Stimulated activated CD4-positive, alpha-beta T cell treated with anti-CD3 and anti-CD28 coated beads, Interleukin-2, amount 100 ng/mL, for 48 hours (primary cell): ENCODE measurements at regions not wholly inside any gene's neighbourhood (a gene's known extent, or its start where the extent isn't known, plus 50 kb on each side); places are given as distances from the start of the nearest gene placed in this dataset.
"Not testable (repeated sequence)": the region's sequence is repeated elsewhere in the genome, so short reads cannot be mapped to it uniquely, and the experiment has no call there.

Source experiments
- DNase-seq, 2 donors: peaks; one replicate each; pipeline ENCODE4 v3.0.0-alpha.2; 2020

DNA sequence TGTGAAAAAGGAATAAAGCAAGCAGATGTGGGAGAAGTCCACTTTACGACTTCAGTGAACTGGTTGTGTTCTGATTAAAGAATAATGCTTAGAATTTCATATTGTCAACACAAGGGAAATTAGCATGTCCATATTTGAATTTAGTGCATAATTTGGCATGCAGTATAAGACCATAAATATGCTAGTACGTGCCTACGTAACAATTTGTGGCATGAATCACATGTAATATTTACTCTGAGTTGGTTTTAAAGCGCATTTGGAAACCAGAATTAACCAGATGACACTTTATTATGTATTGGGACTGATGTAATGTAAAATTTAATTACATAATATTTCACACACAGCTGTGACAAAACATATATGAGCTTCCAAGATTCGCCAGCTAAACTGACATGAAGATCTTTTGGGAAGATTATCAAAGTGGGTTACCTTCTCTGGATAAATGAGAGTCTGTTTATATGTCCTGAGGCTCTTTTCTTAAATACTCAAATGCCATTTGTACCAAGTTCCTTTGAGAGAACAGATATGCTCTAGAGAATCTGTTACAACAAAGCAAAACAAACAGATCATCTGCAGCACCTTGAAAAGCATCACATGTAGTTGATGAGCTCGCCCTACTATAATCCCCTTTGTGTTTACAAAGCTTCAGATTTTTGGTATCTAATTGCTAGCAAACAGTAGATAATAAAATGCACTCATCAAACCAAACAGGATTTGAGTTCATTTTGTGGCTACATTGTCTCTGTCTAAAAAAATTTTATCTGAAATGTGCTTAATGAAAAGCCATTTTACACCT is 1468.6 kb downstream of the CDH11 start:
- no peak for DNase-seq

DNA sequence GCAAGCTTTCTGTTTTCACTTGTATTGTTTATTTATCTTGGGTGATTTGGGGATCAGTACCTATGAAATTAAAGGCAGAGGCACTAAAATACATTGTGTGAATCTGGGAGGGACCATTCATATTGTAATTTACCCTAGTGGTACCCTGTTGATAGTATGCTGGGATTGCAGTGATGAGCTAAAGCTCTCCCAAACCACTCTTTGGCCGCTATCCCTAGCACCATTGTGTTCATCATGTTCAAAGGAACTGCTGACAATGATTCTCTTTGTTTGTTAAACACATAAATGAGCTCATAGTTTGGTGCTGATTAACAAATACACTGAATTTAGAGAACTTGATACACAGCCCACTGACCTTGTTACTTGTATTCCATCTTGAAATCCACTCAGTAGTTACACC is 1469.8 kb downstream of the CDH11 start:
- no peak for DNase-seq

DNA sequence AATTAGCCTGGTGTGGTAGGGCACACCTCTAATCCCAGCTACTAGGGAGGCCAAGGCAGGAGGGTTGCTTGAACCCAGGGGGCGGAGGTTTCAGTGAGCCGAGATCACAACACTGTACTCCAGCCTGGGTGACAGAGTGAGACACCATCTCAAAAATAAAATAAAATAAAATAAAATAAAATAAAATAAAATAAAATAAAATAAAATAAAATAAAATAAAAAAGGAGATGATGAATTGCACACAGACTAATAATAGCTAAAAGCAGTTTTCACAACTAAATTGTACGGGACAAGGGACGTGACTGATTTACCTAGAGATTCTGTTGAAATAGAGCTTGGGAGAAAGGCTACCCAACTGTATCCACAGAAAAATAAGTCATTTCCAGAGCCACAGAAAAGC is 1471.3 kb downstream of the CDH11 start:
- DNase-seq = no peak

DNA sequence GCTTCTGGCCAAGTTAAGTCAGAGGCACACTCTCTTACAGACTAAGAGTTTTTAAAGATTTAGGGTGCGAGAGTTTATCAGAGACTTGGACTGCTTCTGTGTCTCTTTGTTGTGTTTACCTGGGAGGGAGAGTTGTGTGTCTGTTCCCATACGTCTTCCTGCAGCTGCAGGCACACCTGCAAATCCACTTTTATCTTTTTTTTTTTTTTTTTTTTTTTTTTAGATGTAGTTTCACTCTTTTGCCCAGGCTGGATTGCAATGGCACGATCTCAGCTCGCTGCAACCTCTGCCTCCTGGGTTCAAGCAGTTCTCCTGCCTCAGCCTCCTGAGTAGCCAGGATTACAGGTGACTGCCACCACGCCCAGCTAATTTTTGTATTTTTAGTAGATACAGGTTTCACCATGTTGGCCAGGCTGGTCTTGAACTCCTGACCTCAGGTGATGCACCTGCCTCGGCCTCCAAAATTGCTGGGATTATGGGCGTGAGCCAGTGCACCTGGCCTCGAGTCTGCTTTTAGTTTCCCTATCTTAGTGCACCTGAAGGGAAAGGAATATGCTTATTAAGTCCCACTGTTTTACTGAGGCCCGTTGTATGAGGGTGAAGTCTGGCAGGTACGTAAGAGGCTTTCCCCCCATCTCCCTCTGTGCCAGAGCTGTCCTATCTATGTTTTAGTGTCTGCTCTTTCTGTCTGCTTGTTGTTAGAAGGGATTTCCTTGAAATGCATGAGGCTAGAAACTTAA is 1488.0 kb downstream of the CDH11 start:
- DNase-seq = not testable (repeated sequence)

DNA sequence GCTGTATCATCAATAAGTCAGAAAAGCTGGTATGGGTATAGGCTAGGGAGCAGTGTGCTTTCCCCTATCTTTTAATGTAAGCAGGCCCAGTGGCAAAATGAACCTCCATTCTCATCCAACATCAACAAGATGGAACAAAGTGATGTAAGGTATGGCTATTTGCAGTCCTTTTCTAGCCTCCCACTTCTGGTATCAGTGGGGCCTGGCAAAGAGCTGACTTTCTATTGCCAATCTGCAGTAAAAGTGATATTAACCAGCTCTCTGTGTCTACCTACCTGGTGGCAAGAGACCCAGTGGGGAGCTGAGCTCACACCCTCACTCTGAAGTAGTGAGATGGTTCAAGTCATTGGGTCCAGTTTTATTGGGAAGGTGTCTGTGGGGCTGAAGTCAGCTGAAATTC is 1492.6 kb downstream of the CDH11 start:
- DNase-seq = no peak

DNA sequence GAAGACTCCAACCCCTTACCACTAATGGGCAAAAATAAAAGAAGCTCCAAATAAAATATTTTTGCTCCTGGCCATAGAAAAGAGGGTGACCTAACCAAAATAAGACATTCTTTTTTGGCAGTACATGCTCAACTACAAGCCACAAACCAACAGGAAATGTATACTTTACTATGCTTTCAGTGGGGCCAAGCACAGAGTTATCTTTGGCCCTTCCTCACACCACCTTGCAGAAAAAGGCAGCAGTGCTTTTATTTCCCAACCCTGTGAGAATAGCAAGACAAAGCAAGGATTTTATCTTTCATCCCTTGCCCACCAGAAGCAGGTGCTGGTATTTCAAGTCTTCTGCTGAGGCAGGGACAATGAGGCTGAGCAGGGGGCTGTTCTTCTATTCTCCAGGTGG is 1493.1 kb downstream of the CDH11 start:
- DNase-seq = no peak

DNA sequence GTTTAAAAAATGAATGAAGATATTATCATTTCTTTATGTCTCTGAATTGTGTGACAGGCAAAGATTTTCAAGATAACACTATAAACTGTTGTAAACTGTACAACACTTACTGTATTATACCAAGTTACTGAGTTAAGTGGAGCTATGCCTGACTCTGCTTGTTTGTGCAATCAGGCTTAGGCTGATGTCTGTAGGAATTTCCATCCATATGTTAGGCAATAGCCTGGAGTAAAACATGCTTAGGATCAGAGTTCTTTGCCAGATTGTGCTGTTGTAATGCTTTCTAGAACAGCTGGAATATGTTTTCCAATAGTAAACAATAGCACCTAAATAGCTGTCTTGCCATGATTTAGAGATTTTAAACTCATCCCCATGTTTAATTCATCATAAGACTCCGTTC is 1496.7 kb downstream of the CDH11 start:
- DNase-seq = no peak

DNA sequence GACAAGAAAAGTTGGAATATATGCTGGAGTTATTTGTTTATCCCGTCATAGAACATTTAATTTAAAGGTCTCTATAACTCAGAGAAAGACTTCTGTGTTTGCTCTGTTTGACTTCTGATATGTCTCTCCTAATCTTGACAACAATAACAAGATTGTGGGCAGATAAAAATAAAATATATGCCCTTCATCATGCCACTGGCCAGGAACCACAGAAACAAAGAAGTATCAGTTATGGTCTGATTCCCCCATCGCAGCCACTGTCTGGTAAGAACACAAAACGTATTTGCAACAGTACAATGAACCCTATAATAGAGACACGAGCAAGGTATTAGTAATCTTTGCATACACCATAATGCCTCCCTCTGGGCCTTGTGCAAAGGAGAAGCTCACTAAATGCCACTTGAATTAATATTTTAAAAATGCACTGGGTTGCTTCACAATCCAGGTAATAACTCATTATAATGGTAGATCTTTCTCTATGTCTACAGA is 1498.3 kb downstream of the CDH11 start:
- no peak for DNase-seq

DNA sequence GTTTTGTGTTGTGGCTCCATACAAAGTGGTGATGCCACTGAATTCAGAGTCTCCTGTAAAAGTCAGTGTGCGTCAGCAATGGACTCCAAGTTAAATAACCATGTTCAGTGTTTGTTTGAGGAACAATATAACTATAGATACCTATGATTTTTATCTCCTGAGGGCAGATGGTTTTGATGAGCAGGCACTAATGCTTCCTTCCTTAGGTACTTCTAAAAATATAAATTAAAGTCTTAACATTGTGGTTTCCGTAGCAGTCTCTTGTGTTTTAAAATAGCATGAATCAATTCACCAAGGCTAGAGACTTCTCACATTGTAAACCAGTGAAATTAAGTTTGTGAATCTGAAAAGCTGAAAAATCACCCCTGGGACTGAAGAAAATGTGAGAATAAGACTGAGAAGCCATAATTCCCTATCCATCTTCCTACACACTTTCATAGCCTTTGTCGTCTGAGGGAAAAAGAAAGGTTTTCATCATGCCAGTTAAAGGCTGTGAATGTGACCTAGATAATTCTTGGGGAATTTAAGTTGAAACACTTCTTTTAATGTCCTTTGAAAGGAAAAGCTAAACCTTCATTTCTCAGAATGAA is 1502.9 kb downstream of the CDH11 start:
- DNase-seq = no peak

DNA sequence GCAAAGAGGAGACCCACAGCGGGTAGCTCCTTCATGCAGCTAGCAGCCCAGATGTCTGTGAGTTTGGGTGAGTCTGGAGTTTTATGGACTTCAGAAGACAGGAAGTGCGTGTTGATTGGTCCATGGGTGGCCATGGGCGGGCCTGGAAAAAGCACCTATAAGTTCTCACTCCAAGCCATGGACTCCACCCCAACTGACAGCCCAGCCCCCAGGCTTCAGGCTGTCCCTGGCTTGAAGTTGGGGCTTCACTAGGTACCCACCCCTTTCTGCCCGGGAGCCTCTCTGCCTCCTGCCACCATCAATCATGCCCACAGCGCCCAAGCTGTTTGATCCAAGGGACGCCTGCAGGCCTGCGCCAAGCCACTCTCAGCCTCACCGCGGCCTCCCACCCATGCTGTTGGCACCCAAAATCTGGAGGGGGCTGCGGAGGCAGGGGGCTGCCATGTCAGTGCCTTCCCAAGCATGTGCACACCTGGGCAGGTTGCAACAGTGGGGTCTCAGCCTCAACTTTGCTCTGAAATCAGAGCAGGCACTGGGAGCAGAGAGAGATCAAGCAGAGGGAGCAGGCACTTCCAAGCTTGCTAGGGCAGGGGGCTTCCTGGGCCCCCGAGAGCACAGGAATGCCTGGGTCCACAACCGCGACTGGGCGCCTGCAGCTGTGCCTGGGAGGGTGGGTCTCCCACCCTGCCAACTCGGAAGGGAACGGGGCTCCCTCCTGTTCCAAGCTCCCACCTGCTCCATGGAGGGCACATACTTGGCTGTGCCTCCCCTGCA is 1503.7 kb downstream of the CDH11 start:
- no peak for DNase-seq

DNA sequence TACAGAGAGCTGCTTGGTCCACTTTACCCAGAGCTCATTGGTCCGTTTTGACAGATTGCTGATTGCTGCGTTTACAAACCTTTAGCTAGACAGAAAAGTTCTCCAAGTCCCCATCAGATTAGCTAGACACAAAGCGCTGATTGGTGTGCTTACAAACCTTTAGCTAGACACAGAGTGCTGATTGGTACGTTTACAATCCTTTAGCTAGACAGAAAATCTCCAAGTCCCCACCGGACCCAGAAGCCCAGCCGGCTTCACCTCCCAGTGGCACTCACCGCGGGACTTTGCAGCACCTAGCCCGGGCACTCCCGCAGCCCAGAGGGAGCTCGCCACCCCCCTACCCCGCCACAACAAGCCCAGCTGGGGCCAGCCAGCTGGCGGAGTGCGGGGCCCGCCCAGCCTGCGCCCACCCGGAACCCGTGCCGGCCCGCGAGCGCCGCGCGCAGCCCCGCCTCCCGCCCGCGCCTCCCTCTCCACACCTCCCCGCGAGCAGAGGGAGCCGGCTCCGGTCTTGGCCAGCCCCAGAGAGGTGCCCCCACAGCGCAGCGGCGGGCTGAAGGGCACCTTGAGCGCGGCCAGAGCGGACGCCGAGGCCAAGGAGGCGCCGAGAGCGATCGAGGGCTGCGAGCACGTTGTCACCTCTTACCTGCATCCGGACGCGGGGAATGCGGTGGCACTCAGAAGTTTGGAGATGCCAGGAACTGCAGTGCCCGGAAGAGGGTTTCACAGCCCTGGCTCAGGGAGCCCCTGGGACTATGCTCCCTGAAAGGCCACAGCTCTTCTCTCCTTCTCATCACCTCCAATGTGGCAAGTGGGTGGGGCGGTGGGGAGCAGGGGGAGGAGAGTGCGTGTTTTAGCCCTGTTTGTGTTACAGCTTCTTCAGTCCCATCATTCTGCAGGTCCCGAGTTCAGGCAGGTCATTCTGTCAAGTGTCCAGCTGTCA is 1504.5 kb downstream of the CDH11 start:
- DNase-seq = no peak

DNA sequence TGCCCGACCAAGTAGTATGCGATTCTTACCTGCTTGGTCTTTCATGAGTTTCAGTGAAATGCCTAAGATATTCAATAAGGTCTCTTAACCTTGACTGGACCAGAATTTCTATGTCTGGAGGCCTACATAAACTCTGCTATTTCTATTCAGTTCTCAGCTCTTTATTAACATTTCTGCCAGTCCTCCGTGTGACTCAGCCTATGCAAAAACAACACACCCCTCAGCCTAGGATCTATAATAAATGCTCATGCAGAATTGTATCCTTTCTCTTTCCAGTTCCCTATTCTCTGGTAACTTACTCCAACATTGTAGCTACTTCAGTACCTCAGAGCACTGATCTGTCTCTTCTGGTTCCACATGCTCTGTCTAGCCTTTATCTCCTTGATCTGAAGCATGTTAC is 1507.4 kb downstream of the CDH11 start:
- no peak for DNase-seq

DNA sequence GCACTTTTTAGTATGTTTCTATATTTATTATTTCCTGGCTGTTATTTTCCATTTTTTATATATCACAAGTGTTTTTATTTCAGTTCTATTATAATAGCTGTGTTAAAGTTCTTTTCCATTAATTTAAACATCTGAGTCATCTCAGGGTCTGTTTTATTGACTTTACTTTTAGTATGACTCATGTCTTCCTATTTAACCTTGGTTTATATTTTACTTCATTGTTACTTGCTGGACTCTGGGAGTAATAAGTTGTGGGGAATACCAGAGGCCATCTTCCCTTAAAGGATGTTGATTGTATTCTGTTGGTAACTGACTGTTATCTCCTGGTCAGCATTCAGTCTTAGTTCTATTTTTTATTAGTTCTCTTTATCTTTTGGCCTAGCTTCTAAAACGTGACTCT is 1508.2 kb downstream of the CDH11 start:
- DNase-seq = no peak

DNA sequence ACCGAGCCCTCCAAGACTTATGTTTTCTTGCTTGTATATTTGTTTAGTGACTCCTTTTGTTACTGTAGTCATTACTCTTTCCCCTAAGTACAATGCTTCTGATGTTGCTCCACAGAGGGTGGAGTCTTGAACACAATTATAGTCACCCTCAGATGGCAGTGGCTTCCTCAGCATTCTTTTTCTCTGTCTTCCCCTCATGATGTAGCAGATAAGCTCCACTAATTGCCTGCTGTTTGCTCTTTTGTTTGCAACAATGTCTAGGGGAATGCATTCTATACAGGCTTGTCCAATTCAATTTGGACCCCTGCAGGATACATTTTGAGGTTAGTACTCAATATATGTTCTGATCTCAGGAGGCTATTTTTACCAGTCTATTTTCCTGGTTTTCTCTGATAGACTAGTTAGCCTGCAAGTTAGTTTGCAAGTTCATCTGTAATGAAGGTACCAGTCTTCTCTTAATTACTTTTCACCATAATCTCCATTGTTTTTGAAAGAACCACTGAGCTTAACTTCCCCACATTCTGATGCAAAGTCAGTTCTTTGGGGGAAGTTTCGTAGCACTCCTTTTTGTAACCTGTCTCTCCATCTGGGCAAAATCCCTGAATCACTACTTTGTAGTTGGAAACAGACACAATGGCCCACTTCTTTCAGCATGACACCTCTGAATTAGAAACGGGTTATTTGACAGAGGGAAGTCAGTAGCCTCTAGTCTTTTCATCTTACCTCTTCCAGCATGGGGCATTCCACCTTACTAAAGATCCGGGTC is 1509.2 kb downstream of the CDH11 start:
- no peak for DNase-seq

DNA sequence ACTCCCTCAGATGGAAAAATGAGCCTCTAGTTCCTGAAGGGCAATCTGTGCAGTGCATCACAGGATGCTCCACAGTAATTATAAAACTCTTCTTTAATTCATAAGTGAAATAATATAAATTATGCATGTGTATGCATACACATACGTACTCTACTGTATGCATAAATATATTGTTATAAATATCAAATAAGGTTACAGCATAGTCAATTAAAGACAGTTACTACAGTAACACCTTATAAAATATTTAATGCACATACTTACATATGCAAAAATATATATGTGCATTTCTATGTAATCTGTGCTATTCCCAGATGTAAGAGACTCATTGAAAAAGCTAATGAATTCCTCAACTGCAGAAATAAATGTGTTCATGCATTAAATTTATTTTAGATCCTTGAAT is 1515.1 kb downstream of the CDH11 start:
- DNase-seq = no peak

DNA sequence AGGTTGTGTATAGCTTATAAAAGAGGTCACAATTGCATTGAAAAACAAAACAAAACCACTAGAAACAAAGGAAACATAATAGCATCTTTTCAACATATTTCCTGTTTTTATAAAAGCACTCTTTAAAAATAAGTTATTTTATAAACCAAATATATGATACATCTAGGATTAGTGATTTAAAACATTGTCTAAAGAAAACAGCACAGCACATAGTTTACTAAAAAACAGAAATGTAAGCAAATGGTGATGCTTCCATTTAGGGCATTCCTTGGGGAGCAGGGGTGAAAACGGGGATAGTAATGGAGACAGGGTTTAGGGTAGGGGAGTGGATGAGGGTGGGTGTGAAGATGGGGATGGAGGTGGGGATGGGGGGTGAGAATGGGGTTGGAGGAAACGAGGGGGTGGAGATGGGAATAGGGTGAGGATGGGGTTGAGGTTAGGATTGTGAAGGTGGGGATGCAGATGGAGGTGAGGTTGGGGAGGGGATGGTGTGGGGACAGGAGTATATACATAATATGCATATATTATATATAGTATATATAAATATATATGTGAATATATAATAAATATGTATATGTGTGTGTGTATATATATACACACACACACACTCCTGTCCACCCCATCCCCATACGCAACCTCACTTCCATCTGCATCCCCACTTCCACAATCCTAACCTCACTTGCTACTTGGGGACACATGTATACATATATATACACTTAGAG is 1519.5 kb downstream of the CDH11 start:
- DNase-seq = no peak

DNA sequence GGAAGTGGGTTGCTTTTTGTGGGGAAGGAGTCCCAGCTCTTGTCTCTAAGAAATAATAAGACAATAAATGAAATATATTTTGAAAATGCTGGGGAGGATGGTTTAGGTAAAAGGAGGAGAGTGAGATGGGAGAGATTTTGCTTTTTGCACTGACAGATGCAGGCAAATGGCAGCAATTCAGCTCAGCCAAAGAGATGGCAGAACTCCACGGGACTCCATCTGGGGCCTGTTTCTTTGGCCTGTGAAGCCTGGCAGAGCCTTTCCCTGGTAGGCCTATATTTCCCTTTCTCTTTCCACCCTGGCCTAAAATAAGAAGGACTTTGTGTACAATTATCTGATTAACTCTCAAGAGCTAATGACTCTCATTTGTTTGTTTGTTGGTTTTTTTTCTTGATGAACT is 1525.1 kb downstream of the CDH11 start:
- DNase-seq = no peak

DNA sequence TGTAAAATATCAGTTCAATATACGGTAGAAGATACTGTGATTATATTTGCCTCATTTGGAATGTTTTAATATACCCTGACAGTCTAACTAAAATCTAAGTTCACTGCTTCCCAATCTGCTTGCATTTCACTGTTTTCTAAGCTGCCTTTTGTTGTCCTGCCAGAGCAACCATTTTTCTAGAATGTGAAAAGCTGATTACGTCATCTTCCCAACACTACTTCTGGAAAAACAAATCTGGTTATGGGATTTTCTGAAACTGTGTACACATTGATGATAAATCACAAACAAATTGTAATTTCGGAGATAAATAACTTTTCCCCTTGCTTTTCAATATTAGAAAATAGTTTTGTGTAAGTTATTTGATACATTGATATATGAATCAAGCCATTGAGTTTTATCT is 1529.0 kb downstream of the CDH11 start:
- no peak for DNase-seq

DNA sequence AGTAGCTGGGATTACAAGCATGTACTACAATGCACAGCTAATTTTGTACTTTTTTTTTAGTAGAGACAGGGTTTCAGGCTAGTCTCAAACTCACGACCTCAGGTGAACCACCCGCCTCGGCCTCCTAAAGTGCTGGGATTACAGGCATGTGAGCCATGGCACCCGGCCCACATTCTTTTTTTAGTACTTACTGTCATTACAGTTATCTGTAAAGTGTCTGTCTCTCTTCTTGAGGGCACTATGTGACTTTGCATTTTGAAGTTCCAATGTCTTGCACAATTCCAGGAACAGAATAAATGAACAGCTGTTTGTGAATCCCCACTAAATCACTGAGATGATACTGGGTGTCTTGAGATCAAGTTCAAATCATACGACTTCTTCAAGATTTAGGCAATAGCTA is 1540.3 kb downstream of the CDH11 start:
- no peak for DNase-seq

DNA sequence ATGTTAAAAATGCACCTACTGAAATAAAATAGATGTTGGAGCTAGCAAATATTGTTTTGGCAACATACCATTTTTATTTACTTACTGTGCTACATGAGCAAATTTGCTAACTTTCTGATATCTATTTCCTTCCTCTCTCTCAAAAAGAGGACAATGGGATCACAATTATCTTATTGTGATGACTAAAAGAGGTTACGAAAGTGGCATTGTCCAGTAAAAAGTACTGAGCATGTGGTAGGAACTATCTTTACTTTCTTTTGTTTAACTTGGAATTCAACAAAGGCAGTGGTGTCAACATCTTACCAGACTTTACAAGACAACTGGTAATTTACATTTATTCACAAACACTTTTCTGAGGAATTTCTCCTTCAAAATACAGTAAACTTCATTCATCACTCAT is 1542.6 kb upstream of the CDH8 start:
- no peak for DNase-seq

DNA sequence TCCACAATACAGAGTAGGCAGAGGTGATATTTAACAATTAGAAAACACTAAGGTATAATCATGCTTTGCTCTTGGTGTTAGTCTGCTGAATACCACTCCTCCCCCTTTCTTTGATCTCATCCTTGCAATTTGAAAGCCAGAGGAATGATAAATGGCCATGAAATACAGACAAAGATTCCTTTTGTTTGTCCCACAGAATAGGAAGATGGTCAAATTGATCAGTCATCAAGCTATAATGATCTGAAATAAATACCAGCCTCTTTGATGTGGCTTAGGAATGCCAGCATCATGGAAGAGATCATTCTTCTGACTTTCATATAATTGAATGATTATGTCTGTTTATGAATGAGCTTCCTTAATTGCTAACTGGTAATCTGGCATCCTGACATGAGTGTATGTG is 1541.7 kb upstream of the CDH8 start:
- DNase-seq = no peak
